ENCODE measurements at regions not wholly inside any gene's neighbourhood (a gene's known extent, or its start where the extent isn't known, plus 50 kb on each side); places are given as distances from the start of the nearest gene placed in this dataset.

DNA sequence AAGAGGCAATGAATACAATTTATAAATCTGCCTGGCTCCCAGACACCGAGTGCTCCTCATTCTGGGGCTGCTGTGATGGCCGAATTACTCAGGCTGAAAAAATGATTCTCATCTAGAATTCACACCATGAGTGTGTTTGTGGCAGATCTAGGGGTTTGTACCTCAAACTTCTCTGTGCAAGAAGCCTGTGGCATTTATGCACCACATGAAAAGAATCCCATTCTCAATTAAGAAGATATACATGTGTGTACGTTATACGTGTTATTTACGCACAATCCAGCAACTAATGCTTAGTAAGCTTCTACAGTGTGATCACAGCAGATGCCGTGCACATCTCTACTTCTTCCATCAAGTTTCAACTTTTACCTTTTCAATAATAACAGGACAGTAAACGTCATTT lies 476.8 kb downstream of the SHQ1 start:
- TF ChIP-seq CTCF (IDR thresholded peaks at IDR 0.05) (no peak), POLR2AphosphoS5 (IDR thresholded peaks at IDR 0.05) (no peak), EP300 (IDR thresholded peaks at IDR 0.05) (no peak)

Data from esophagus muscularis mucosa (tissue), 4 donors.